BE2C (cell line): ENCODE measurements at regions not wholly inside any gene's neighbourhood (a gene's known extent, or its start where the extent isn't known, plus 50 kb on each side); places are given as distances from the start of the nearest gene placed in this dataset.

Experiments
- DNase-seq: peaks from one replicate; pipeline ENCODE4 v3.0.0-alpha.2; 2020
- H3K27me3 ChIP-seq: fragments of 250-450 bp; sonication (Bioruptor Pico); 2 replicates; pipeline ENCODE4 v1.5.1; 2020; ENCODE audit warnings: mild to moderate bottlenecking
- H3K36me3 ChIP-seq: fragments of 250-450 bp; sonication (Bioruptor Pico); 2 replicates; pipeline ENCODE4 v1.5.1; 2020; ENCODE audit warnings: mild to moderate bottlenecking
- H3K4me1 ChIP-seq: fragments of 250-450 bp; sonication (Bioruptor Pico); 2 replicates; pipeline ENCODE4 v1.5.1; 2020
- H3K4me3 ChIP-seq: 2 replicates; pipeline ENCODE4 v1.5.1; 2011; ENCODE audit warnings: low read depth, low read length
- H3K9me3 ChIP-seq: fragments of 250-450 bp; sonication (Bioruptor Pico); 2 replicates; pipeline ENCODE4 v1.5.1; 2020
- CTCF ChIP-seq: IDR thresholded peaks from 2 replicates; pipeline ENCODE4 v1.5.1; 2012; ENCODE audit warnings: mild to moderate bottlenecking, low read depth, low read length

DNA sequence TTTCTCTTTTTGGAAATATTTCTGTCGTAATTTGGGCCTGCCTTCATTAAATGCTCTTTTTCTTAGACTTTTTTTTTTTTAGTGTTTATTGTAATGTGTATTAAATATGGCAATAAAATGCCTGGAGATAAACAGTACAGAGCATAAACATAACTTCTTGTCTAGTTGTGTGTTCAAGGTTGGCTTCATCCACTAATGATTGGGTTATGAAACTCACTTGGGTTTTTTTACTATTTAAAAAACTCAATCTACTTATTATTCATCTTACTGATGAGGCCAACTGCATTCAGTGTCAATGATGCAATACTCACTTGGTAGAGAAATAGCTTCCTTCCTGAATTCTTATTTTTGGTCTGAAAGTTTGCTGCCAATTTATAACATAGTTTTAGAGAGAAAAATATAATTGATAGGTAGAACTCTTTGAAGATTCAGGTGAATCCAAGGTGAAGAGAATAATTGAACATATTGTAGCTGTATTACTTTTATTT is 144.2 kb upstream of the NABP1 start:
- H3K4me3 ChIP-seq = no peak overlapping the region
- H3K9me3 ChIP-seq = no peaks in the 10 kb centered on the region
- no peaks in the 10 kb centered on the region for H3K36me3 ChIP-seq
- no peak for DNase-seq
- peaks cover 9% of the 10 kb centered on the region; the same call in 1 of the 2 replicates for H3K4me1 ChIP-seq
- no peak for TF ChIP-seq CTCF
- H3K27me3 ChIP-seq = no peaks in the 10 kb centered on the region

DNA sequence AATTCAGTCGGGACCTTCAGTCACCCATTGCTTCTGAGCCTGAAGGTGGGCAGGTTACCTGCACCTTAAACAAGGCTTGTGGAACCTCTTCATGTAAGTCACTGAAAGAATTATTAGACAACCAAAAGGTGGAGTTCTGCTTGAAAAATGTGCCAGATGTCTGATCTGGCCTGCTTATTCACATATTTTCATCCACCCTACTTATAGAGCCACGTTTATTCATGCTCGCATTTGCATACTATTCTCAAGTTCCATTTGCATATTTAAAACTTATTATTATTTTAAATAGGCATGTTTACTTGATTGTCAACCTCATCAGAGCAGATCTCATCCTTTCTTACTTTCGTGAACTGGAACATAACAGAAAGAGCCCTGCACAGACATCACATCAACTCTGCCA is 140.0 kb upstream of the NABP1 start:
- no peaks in the 10 kb centered on the region for H3K9me3 ChIP-seq
- DNase-seq = no peak
- H3K4me3 ChIP-seq = peak overlapping the region; percentile 0; the same call in 1 of the 2 replicates
- H3K27me3 ChIP-seq = no peaks in the 10 kb centered on the region
- H3K4me1 ChIP-seq = peaks cover 26% of the 10 kb centered on the region
- no peaks in the 10 kb centered on the region for H3K36me3 ChIP-seq
- TF ChIP-seq CTCF = no peak

DNA sequence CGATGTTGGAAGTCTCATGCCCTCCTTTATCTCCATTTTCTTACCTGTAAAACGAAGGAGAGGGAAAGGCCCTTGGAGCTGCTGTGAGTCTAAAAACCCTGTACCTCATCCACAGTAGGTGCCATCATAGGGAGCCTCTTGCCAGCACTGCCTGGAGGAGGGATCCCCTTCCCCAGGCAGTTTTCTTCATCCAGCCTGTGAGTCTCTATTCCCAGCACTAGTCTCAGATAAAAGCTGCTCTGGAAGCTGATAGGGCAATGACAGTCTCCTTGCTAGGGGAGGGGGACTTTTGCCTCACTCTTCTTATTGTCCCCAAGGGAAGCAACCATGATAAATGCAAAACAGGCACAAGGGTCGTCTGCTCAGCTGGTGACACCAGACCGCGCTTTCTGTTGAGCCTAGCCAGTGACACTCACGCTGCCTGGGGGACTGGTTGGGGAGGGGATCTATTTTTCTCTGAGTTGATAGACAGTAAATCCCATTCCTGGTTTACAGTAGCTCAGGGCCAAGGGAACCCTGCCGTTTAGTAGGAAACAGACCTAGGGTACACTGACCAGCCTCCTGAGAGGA is 139.5 kb upstream of the NABP1 start:
- H3K4me3 ChIP-seq = peak overlapping the region; percentile 31
- DNase-seq = peak; percentile 93

DNA sequence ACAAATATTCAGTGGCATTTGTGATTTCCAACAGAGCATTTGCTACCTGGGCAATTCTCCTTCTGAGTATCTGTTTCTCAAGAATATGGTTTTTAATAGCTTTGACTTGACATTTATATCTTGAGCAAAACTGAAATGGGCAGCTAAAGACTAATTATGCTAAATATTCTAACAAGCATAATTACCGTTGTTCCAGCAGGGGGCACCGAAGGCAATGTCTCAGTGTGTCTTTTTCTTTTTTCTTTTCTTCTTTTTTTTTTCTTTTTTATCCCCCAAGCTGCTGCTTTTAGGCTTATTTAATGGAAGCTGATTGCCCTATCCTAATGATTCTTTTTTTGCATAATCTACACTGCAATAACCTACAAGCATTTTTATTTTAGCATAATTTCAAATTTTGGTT is 138.9 kb upstream of the NABP1 start:
- peak; percentile 72 for TF ChIP-seq CTCF
- H3K27me3 ChIP-seq = no peaks in the 10 kb centered on the region
- peak overlapping the region; percentile 31 for H3K4me3 ChIP-seq
- H3K36me3 ChIP-seq = no peaks in the 10 kb centered on the region
- peaks cover 26% of the 10 kb centered on the region for H3K4me1 ChIP-seq
- peak; percentile 67 for DNase-seq
- no peaks in the 10 kb centered on the region for H3K9me3 ChIP-seq

More for the DNA sequence above, 139.5 kb upstream of the NABP1 start:
- no peak for TF ChIP-seq CTCF
- no peaks in the 10 kb centered on the region for H3K27me3 ChIP-seq
- no peaks in the 10 kb centered on the region for H3K36me3 ChIP-seq
- H3K9me3 ChIP-seq = no peaks in the 10 kb centered on the region
- peaks cover 26% of the 10 kb centered on the region for H3K4me1 ChIP-seq

GRCh38 chr2:191540681-191541080 is 137.3 kb upstream of the NABP1 start:
- peaks cover 26% of the 10 kb centered on the region for H3K4me1 ChIP-seq
- H3K36me3 ChIP-seq = no peaks in the 10 kb centered on the region
- no peak overlapping the region for H3K4me3 ChIP-seq
- H3K9me3 ChIP-seq = no peaks in the 10 kb centered on the region
- H3K27me3 ChIP-seq = no peaks in the 10 kb centered on the region
- no peak for TF ChIP-seq CTCF
- no peak for DNase-seq

GRCh38 chr2:191543708-191544107 is 134.2 kb upstream of the NABP1 start:
- H3K27me3 ChIP-seq = no peaks in the 10 kb centered on the region
- no peaks in the 10 kb centered on the region for H3K36me3 ChIP-seq
- no peak for TF ChIP-seq CTCF
- peaks cover 17% of the 10 kb centered on the region for H3K4me1 ChIP-seq
- H3K9me3 ChIP-seq = no peaks in the 10 kb centered on the region
- DNase-seq = no peak
- H3K4me3 ChIP-seq = no peak overlapping the region
